ENCODE measurements at regions not wholly inside any gene's neighbourhood (a gene's known extent, or its start where the extent isn't known, plus 50 kb on each side); places are given as distances from the start of the nearest gene placed in this dataset.

DNA sequence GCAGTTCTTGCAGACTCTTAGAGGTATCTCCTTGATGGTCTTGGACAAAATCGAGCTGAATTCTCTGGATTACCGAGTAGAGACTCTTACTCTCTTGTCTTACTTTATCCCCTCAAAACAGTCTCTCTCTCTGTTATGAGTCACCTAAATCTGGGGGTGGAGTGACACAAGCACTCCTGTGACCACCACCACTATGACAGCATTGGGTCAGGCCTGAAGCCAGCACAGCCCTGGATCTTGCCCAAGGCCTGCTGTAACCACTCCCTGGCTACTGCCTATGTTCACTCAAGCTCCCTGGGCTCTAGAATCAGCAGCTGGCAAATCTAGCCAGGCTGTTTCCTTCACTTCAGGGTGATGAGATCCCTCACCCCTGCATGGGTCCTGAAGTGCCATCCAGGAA is 662.5 kb downstream of the LUZP2 start:
- no peak overlapping the region for H3K27ac ChIP-seq
- intact Hi-C loops (cut with DNase I) = no loop called here
- H3K4me3 ChIP-seq = no peak overlapping the region

DNA sequence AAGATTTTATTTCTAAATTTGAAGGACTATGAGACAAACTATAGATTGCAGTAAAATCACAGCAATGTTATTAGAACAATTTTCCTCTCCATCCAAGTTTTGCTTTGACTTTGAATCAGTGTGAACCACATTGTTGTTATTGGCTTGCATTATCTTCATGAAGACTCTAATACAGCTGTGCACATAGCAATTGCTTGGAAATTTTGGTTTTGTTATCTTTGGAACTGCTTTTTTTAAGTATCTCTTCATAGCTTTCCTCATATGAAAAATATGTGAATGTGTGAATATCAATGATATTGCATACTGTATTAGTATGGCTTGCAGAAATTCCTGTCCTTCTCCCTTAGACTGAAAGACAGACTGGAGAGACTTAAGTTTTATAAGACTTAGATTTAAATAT is 666.6 kb downstream of the LUZP2 start:
- H3K4me1 ChIP-seq = no peaks in the 10 kb centered on the region
- H3K4me3 ChIP-seq = no peak overlapping the region
- no peak for DNase-seq (ENCODE audit: extremely low spot score in 2 of 2)
- no peaks in the 10 kb centered on the region for H3K27me3 ChIP-seq
- H3K9me3 ChIP-seq = no peaks in the 10 kb centered on the region
- TF ChIP-seq POLR2AphosphoS5 (IDR thresholded peaks at IDR 0.05; ENCODE audit: insufficient read depth in 1 of 2, low read depth in 1 of 2) (no peak), CTCF (IDR thresholded peaks at IDR 0.05) (no peak), POLR2A (IDR thresholded peaks at IDR 0.05) (no peak)
- no peak overlapping the region for H3K27ac ChIP-seq
- intact Hi-C loops (cut with DNase I) = no loop called here
- H3K36me3 ChIP-seq = no peaks in the 10 kb centered on the region

More for the DNA sequence above, 662.5 kb downstream of the LUZP2 start:
- no peaks in the 10 kb centered on the region for H3K4me1 ChIP-seq
- H3K27me3 ChIP-seq = no peaks in the 10 kb centered on the region
- no peak for DNase-seq (ENCODE audit: extremely low spot score in 2 of 2)
- no peaks in the 10 kb centered on the region for H3K9me3 ChIP-seq
- no peaks in the 10 kb centered on the region for H3K36me3 ChIP-seq
- TF ChIP-seq POLR2AphosphoS5 (IDR thresholded peaks at IDR 0.05; ENCODE audit: insufficient read depth in 1 of 2, low read depth in 1 of 2) = no peak
- TF ChIP-seq POLR2A (IDR thresholded peaks at IDR 0.05) = no peak
- no peak for TF ChIP-seq CTCF (IDR thresholded peaks at IDR 0.05)

DNA sequence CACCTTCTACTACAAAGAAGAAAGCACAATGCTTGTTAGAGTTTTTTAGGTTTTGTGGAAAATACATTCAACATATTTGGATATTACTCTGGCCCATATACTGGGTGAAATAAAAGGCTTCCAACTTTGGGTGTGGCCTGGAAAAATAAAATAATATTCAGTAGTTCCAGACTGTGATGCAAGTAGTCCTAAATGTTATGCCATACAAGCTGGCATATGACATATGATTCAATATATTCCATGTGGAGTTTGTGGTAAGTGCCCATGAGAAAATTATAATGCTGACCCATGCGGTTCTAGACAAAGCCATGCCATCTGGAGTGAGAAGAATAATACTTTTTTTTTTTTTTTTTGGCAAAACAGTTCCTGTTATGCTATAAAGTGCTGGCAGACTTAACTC is 683.3 kb downstream of the LUZP2 start:
- no peaks in the 10 kb centered on the region for H3K9me3 ChIP-seq
- H3K4me3 ChIP-seq = no peak overlapping the region
- no peaks in the 10 kb centered on the region for H3K4me1 ChIP-seq
- H3K27ac ChIP-seq = no peak overlapping the region
- TF ChIP-seq POLR2A (IDR thresholded peaks at IDR 0.05) (no peak), POLR2AphosphoS5 (IDR thresholded peaks at IDR 0.05; ENCODE audit: insufficient read depth in 1 of 2, low read depth in 1 of 2) (no peak), CTCF (IDR thresholded peaks at IDR 0.05) (no peak)
- H3K36me3 ChIP-seq = no peaks in the 10 kb centered on the region
- intact Hi-C loops (cut with DNase I) = no loop called here
- no peaks in the 10 kb centered on the region for H3K27me3 ChIP-seq
- no peak for DNase-seq (ENCODE audit: extremely low spot score in 2 of 2)

DNA sequence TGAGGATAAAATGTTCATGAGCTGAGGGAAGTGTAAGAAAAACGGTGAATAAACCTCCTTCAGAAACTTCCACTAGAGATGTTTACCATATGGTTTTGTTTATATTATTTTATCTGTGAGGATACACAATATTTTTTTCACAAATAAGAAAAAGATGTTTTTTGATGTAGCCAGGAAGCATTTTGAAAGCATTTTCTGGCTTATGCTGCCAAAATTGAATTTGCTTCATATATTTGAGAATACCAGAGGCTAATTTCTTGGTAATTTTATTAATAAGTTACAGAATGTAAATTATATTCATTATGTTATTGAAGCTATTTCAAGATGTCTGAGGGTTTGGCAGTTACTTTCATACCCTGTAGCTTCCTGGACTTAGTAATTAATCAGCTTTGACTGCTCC is 686.6 kb downstream of the LUZP2 start:
- intact Hi-C loops (cut with DNase I) = no loop called here
- TF ChIP-seq CTCF (IDR thresholded peaks at IDR 0.05) = no peak
- no peak for TF ChIP-seq POLR2A (IDR thresholded peaks at IDR 0.05)
- no peak for TF ChIP-seq POLR2AphosphoS5 (IDR thresholded peaks at IDR 0.05; ENCODE audit: insufficient read depth in 1 of 2, low read depth in 1 of 2)
- DNase-seq (ENCODE audit: extremely low spot score in 2 of 2) = no peak
- Histone ChIP-seq H3K9me3 (no peaks in the 10 kb centered on the region), H3K4me1 (no peaks in the 10 kb centered on the region), H3K36me3 (no peaks in the 10 kb centered on the region), H3K4me3 (no peak overlapping the region), H3K27me3 (no peaks in the 10 kb centered on the region), H3K27ac (no peak overlapping the region)

DNA sequence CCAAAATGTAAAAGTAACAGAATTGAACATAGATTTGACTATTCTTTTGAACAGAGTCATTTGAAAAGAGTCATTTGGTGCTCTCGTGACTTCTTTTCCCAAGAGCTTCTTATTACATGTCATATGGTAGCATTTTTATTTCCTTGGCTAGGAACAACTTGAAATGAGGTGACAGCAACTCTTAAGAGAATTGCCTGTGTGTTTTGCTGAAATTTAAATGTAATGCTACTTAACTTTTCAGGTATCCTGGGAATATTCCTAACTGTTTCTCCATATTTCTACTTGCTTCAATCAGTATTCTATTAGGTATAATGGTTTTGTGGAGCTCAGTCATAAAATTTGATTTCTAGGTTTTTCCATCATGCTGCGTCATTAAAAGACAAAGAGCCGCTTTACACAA is 700.7 kb downstream of the LUZP2 start:
- DNase-seq (ENCODE audit: extremely low spot score in 2 of 2) = no peak
- intact Hi-C loops (cut with DNase I) = no loop called here
- TF ChIP-seq POLR2A (IDR thresholded peaks at IDR 0.05) (no peak), CTCF (IDR thresholded peaks at IDR 0.05) (no peak), POLR2AphosphoS5 (IDR thresholded peaks at IDR 0.05; ENCODE audit: insufficient read depth in 1 of 2, low read depth in 1 of 2) (no peak)
- Histone ChIP-seq H3K36me3 (no peaks in the 10 kb centered on the region), H3K27me3 (no peaks in the 10 kb centered on the region), H3K4me3 (no peak overlapping the region), H3K27ac (no peak overlapping the region), H3K9me3 (no peaks in the 10 kb centered on the region), H3K4me1 (no peaks in the 10 kb centered on the region)

All from vagina (tissue), 2 donors.